ENCODE measurements at regions not wholly inside any gene's neighbourhood (a gene's known extent, or its start where the extent isn't known, plus 50 kb on each side); places are given as distances from the start of the nearest gene placed in this dataset.

- DNase-seq, result no peak
Measured at GRCh38 chr5:164357395-164358033, 852.1 kb downstream of the MAT2B start.

GRCh38 chr5:164358531-164359259, 853.3 kb downstream of the MAT2B start:
- DNase-seq, result no peak

GRCh38 chr5:164359260-164360255, 854.1 kb downstream of the MAT2B start:
- DNase-seq, result no peak

GRCh38 chr5:164360589-164360988, 855.2 kb downstream of the MAT2B start:
- no peak for DNase-seq

GRCh38 chr5:164361986-164362385, 856.6 kb downstream of the MAT2B start:
- no peak for DNase-seq

- DNase-seq, result no peak
Measured at GRCh38 chr5:164362835-164363234, 857.4 kb downstream of the MAT2B start.

GRCh38 chr5:164364237-164365208, 859.1 kb downstream of the MAT2B start:
- no peak for DNase-seq

GRCh38 chr5:164370841-164371240, 865.4 kb downstream of the MAT2B start:
- DNase-seq, result no peak

GRCh38 chr5:164372892-164373291, 867.5 kb downstream of the MAT2B start:
- no peak for DNase-seq

- no peak for DNase-seq
Measured at GRCh38 chr5:164373876-164374275, 868.5 kb downstream of the MAT2B start.

- DNase-seq, result no peak
Measured at GRCh38 chr5:164375051-164375450, 869.6 kb downstream of the MAT2B start.

GRCh38 chr5:164376843-164377242, 871.4 kb downstream of the MAT2B start:
- no peak for DNase-seq

GRCh38 chr5:164377746-164378145, 872.3 kb downstream of the MAT2B start:
- DNase-seq, result no peak

- DNase-seq, result no peak
Measured at GRCh38 chr5:164383662-164384061, 878.2 kb downstream of the MAT2B start.

GRCh38 chr5:164392531-164392930, 887.1 kb downstream of the MAT2B start:
- no peak for DNase-seq

GRCh38 chr5:164394686-164395194, 889.3 kb downstream of the MAT2B start:
- no peak for DNase-seq

- no peak for DNase-seq
Measured at GRCh38 chr5:164412531-164412930, 907.1 kb downstream of the MAT2B start.

- DNase-seq, result no peak
Measured at GRCh38 chr5:164420161-164420560, 914.7 kb downstream of the MAT2B start.

- no peak for DNase-seq
Measured at GRCh38 chr5:164422400-164422799, 917.0 kb downstream of the MAT2B start.

GRCh38 chr5:164431634-164432304, 926.4 kb downstream of the MAT2B start:
- no peak for DNase-seq
